ENCODE measurements at regions not wholly inside any gene's neighbourhood (a gene's known extent, or its start where the extent isn't known, plus 50 kb on each side); places are given as distances from the start of the nearest gene placed in this dataset.

GRCh38 chr7:125127304-125127703 is 197.7 kb upstream of the POT1 start:
- DNase-seq (no peak), ATAC-seq (ENCODE audit: low FRiP score) (no peak)
- intact Hi-C loops (cut with DNase I) = no loop called here
- Histone ChIP-seq H3K27ac (ENCODE audit: low read depth in 1 of 2, low read length in 2 of 2) (no peak overlapping the region), H3K4me1 (ENCODE audit: control insufficient read depth in 1 of 2, insufficient read depth in 2 of 2, low read length in 2 of 2) (no peaks in the 10 kb centered on the region), H3K9me3 (ENCODE audit: control insufficient read depth, low read length) (no peaks in the 10 kb centered on the region), H3K27me3 (ENCODE audit: control insufficient read depth in 1 of 2, insufficient read depth in 2 of 2, low read length in 1 of 2) (no peaks in the 10 kb centered on the region), H3K4me3 (ENCODE audit: low read length in 2 of 2) (no peak overlapping the region), H3K36me3 (ENCODE audit: control insufficient read depth in 1 of 2, insufficient read depth in 2 of 2, low read length in 1 of 2) (no peaks in the 10 kb centered on the region)
- WGBS, 2 donors = 49 to 61% methylated on average over 4 of the region's 4 CpGs

GRCh38 chr7:125126376-125126775 is 196.8 kb upstream of the POT1 start:
- ATAC-seq (ENCODE audit: low FRiP score) (no peak), DNase-seq (no peak)
- Histone ChIP-seq H3K27ac (ENCODE audit: low read depth in 1 of 2, low read length in 2 of 2) (no peak overlapping the region), H3K4me3 (ENCODE audit: low read length in 2 of 2) (no peak overlapping the region), H3K9me3 (ENCODE audit: control insufficient read depth, low read length) (no peaks in the 10 kb centered on the region), H3K27me3 (ENCODE audit: control insufficient read depth in 1 of 2, insufficient read depth in 2 of 2, low read length in 1 of 2) (no peaks in the 10 kb centered on the region), H3K4me1 (ENCODE audit: control insufficient read depth in 1 of 2, insufficient read depth in 2 of 2, low read length in 2 of 2) (no peaks in the 10 kb centered on the region), H3K36me3 (ENCODE audit: control insufficient read depth in 1 of 2, insufficient read depth in 2 of 2, low read length in 1 of 2) (no peaks in the 10 kb centered on the region)
- intact Hi-C loops (cut with DNase I) = no loop called here
- 3 to 15% methylated on average over 1 of the region's 1 CpG for WGBS, 2 donors

- H3K27ac ChIP-seq (ENCODE audit: low read depth in 1 of 2, low read length in 2 of 2) = no peak overlapping the region
- no peak for ATAC-seq (ENCODE audit: low FRiP score)
- no peak overlapping the region for H3K4me3 ChIP-seq (ENCODE audit: low read length in 2 of 2)
- whole genome bisulfite sequencing, 2 donors = 90 to 95% methylated on average over 15 of the region's 15 CpGs
- no peaks in the 10 kb centered on the region for H3K27me3 ChIP-seq (ENCODE audit: control insufficient read depth in 1 of 2, insufficient read depth in 2 of 2, low read length in 1 of 2)
- intact Hi-C loops (cut with DNase I) = no loop called here
- no peak for DNase-seq
- H3K36me3 ChIP-seq (ENCODE audit: control insufficient read depth in 1 of 2, insufficient read depth in 2 of 2, low read length in 1 of 2) = no peaks in the 10 kb centered on the region
- H3K9me3 ChIP-seq (ENCODE audit: control insufficient read depth, low read length) = no peaks in the 10 kb centered on the region
- H3K4me1 ChIP-seq (ENCODE audit: control insufficient read depth in 1 of 2, insufficient read depth in 2 of 2, low read length in 2 of 2) = no peaks in the 10 kb centered on the region
These were observed 195.7 kb upstream of the POT1 start for GRCh38 chr7:125125315-125125714.

GRCh38 chr7:125122173-125122572 is 192.5 kb upstream of the POT1 start:
- no peaks in the 10 kb centered on the region for H3K9me3 ChIP-seq (ENCODE audit: control insufficient read depth, low read length)
- H3K4me3 ChIP-seq (ENCODE audit: low read length in 2 of 2) = no peak overlapping the region
- DNase-seq (no peak), ATAC-seq (ENCODE audit: low FRiP score) (no peak)
- intact Hi-C loops (cut with DNase I) = no loop called here
- no peaks in the 10 kb centered on the region for H3K36me3 ChIP-seq (ENCODE audit: control insufficient read depth in 1 of 2, insufficient read depth in 2 of 2, low read length in 1 of 2)
- H3K27me3 ChIP-seq (ENCODE audit: control insufficient read depth in 1 of 2, insufficient read depth in 2 of 2, low read length in 1 of 2) = no peaks in the 10 kb centered on the region
- H3K4me1 ChIP-seq (ENCODE audit: control insufficient read depth in 1 of 2, insufficient read depth in 2 of 2, low read length in 2 of 2) = no peaks in the 10 kb centered on the region
- no peak overlapping the region for H3K27ac ChIP-seq (ENCODE audit: low read depth in 1 of 2, low read length in 2 of 2)
- whole genome bisulfite sequencing, 2 donors = 22 to 39% methylated on average over 2 of the region's 2 CpGs

GRCh38 chr7:125119559-125120115 is 190.0 kb upstream of the POT1 start:
- H3K27ac ChIP-seq (ENCODE audit: low read depth in 1 of 2, low read length in 2 of 2) = no peak overlapping the region
- no peaks in the 10 kb centered on the region for H3K4me1 ChIP-seq (ENCODE audit: control insufficient read depth in 1 of 2, insufficient read depth in 2 of 2, low read length in 2 of 2)
- ATAC-seq (ENCODE audit: low FRiP score) (no peak), DNase-seq (no peak)
- H3K9me3 ChIP-seq (ENCODE audit: control insufficient read depth, low read length) = no peaks in the 10 kb centered on the region
- no peak overlapping the region for H3K4me3 ChIP-seq (ENCODE audit: low read length in 2 of 2)
- no peaks in the 10 kb centered on the region for H3K36me3 ChIP-seq (ENCODE audit: control insufficient read depth in 1 of 2, insufficient read depth in 2 of 2, low read length in 1 of 2)
- no peaks in the 10 kb centered on the region for H3K27me3 ChIP-seq (ENCODE audit: control insufficient read depth in 1 of 2, insufficient read depth in 2 of 2, low read length in 1 of 2)
- intact Hi-C loops (cut with DNase I) = no loop called here
- WGBS, 2 donors = 56 to 66% methylated on average over 4 of the region's 4 CpGs

GRCh38 chr7:125118444-125118843 is 188.8 kb upstream of the POT1 start:
- WGBS, 2 donors = 36 to 58% methylated on average over 1 of the region's 1 CpG
- no peaks in the 10 kb centered on the region for H3K36me3 ChIP-seq (ENCODE audit: control insufficient read depth in 1 of 2, insufficient read depth in 2 of 2, low read length in 1 of 2)
- H3K27me3 ChIP-seq (ENCODE audit: control insufficient read depth in 1 of 2, insufficient read depth in 2 of 2, low read length in 1 of 2) = no peaks in the 10 kb centered on the region
- no peaks in the 10 kb centered on the region for H3K4me1 ChIP-seq (ENCODE audit: control insufficient read depth in 1 of 2, insufficient read depth in 2 of 2, low read length in 2 of 2)
- no peak overlapping the region for H3K4me3 ChIP-seq (ENCODE audit: low read length in 2 of 2)
- intact Hi-C loops (cut with DNase I) = no loop called here
- H3K9me3 ChIP-seq (ENCODE audit: control insufficient read depth, low read length) = no peaks in the 10 kb centered on the region
- DNase-seq = no peak
- no peak for ATAC-seq (ENCODE audit: low FRiP score)
- H3K27ac ChIP-seq (ENCODE audit: low read depth in 1 of 2, low read length in 2 of 2) = no peak overlapping the region

- intact Hi-C loops (cut with DNase I) = no loop called here
- no peaks in the 10 kb centered on the region for H3K9me3 ChIP-seq (ENCODE audit: control insufficient read depth, low read length)
- no peak for ATAC-seq (ENCODE audit: low FRiP score)
- no peak for DNase-seq
- H3K4me1 ChIP-seq (ENCODE audit: control insufficient read depth in 1 of 2, insufficient read depth in 2 of 2, low read length in 2 of 2) = no peaks in the 10 kb centered on the region
- H3K36me3 ChIP-seq (ENCODE audit: control insufficient read depth in 1 of 2, insufficient read depth in 2 of 2, low read length in 1 of 2) = no peaks in the 10 kb centered on the region
- 79 to 82% methylated on average over 2 of the region's 2 CpGs for WGBS, 2 donors
- no peak overlapping the region for H3K4me3 ChIP-seq (ENCODE audit: low read length in 2 of 2)
- no peak overlapping the region for H3K27ac ChIP-seq (ENCODE audit: low read depth in 1 of 2, low read length in 2 of 2)
- H3K27me3 ChIP-seq (ENCODE audit: control insufficient read depth in 1 of 2, insufficient read depth in 2 of 2, low read length in 1 of 2) = no peaks in the 10 kb centered on the region
These were observed 183.2 kb upstream of the POT1 start for GRCh38 chr7:125112850-125113249.

- H3K4me1 ChIP-seq (ENCODE audit: control insufficient read depth in 1 of 2, insufficient read depth in 2 of 2, low read length in 2 of 2) = peaks cover 0 to 1% of the 10 kb centered on the region in 2 donors
- H3K27me3 ChIP-seq (ENCODE audit: control insufficient read depth in 1 of 2, insufficient read depth in 2 of 2, low read length in 1 of 2) = no peaks in the 10 kb centered on the region
- H3K36me3 ChIP-seq (ENCODE audit: control insufficient read depth in 1 of 2, insufficient read depth in 2 of 2, low read length in 1 of 2) = no peaks in the 10 kb centered on the region
- intact Hi-C loops (cut with DNase I) = no loop called here
- no peak for ATAC-seq (ENCODE audit: low FRiP score)
- WGBS, 2 donors = 22 to 78% methylated on average over 2 of the region's 2 CpGs
- no peak for DNase-seq
- H3K9me3 ChIP-seq (ENCODE audit: control insufficient read depth, low read length) = peaks cover 3% of the 10 kb centered on the region
- no peak overlapping the region for H3K27ac ChIP-seq (ENCODE audit: low read depth in 1 of 2, low read length in 2 of 2)
- H3K4me3 ChIP-seq (ENCODE audit: low read length in 2 of 2) = no peak overlapping the region
These were observed 169.9 kb upstream of the POT1 start for GRCh38 chr7:125099519-125099918.

- ATAC-seq (ENCODE audit: low FRiP score) (no peak), DNase-seq (no peak)
- Histone ChIP-seq H3K4me3 (ENCODE audit: low read length in 2 of 2) (no peak overlapping the region), H3K27me3 (ENCODE audit: control insufficient read depth in 1 of 2, insufficient read depth in 2 of 2, low read length in 1 of 2) (no peaks in the 10 kb centered on the region), H3K36me3 (ENCODE audit: control insufficient read depth in 1 of 2, insufficient read depth in 2 of 2, low read length in 1 of 2) (no peaks in the 10 kb centered on the region), H3K4me1 (ENCODE audit: control insufficient read depth in 1 of 2, insufficient read depth in 2 of 2, low read length in 2 of 2) (peaks cover 0 to 1% of the 10 kb centered on the region in 2 donors), H3K27ac (ENCODE audit: low read depth in 1 of 2, low read length in 2 of 2) (no peak overlapping the region), H3K9me3 (ENCODE audit: control insufficient read depth, low read length) (peaks cover 3% of the 10 kb centered on the region)
- intact Hi-C loops (cut with DNase I) = no loop called here
- 3 to 35% methylated on average over 1 of the region's 1 CpG for whole genome bisulfite sequencing, 2 donors
These were observed 168.8 kb upstream of the POT1 start for GRCh38 chr7:125098377-125098970.

All from aorta (tissue), 5 donors.